Testis (tissue), 2 donors: ENCODE measurements at regions not wholly inside any gene's neighbourhood (a gene's known extent, or its start where the extent isn't known, plus 50 kb on each side); places are given as distances from the start of the nearest gene placed in this dataset.

Experiments used
- DNase-seq: peaks from one replicate; pipeline ENCODE4 v3.0.0-alpha.2; 2019
- H3K27ac ChIP-seq, 2 donors: fragments of 200-600 bp; sonication (generic); one replicate each; pipeline ENCODE4 v1.5.1; 2019
- H3K27me3 ChIP-seq: fragments of 200-600 bp; sonication (generic); one replicate; pipeline ENCODE4 v1.5.1; 2019
- H3K36me3 ChIP-seq: fragments of 200-600 bp; sonication (generic); one replicate; pipeline ENCODE4 v1.5.1; 2017; ENCODE audit warnings: low read depth; ENCODE audit errors: missing control alignments
- H3K4me1 ChIP-seq: fragments of 200-600 bp; sonication (generic); one replicate; pipeline ENCODE4 v1.5.1; 2019
- H3K4me3 ChIP-seq, 2 donors: fragments of 200-600 bp; sonication (generic); one replicate each; pipeline ENCODE4 v1.5.1; 2017 to 2019
- H3K9me3 ChIP-seq: fragments of 200-600 bp; sonication (generic); one replicate; pipeline ENCODE4 v1.5.1; 2017
- POLR2A ChIP-seq: fragments of 450-650 bp; IDR thresholded peaks from one replicate; pipeline ENCODE4 v1.6.1; 2017; ENCODE audit warnings: antibody characterized with exemption, mild to moderate bottlenecking, moderate library complexity
- WGBS, 2 donors: methylation state at CpG; one replicate each; pipeline ENCODE4 v1.1.5; 2018; 5-methylcytosine and 5-hydroxymethylcytosine counted together
- intact Hi-C: fragments of 100-400 bp; cut with DNase I; formaldehyde crosslinking; loops from one replicate; pipeline ENCODE4 v1.15.1; 2023; ENCODE audit warnings: low total_unique reads
- TF ChIP-seq, protein P1 (sequence below), 3 experiments: fragments of 450-650 bp in 2 of 3; fragments of 200-600 bp in 1 of 3; sonication (generic) in 1 of 3; IDR thresholded peaks; one replicate each; pipeline ENCODE4 v1.5.1; 2016 to 2019; ENCODE audit warnings: antibody characterized with exemption in 3 of 3, mild to moderate bottlenecking in 2 of 3, moderate library complexity in 1 of 3

DNA sequence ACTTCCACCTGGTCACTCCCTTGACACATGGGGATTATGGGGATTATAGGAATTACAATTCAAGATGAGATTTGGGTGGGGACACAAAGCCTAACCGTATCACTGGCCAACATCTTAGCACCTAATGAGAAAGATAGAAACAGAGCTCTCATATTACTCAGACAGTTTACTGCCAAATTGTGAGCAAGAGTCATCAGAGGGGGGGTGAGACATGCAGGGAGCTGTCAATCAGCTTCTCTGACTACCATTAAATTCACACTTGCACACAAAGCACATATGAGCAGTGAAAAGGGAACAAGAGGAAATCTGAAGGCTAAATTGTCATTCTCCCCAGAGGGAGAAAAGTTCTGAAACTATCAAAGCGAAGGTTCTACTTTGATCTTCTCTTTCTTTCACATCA lies 78.1 kb upstream of the GRIN2B start:
- H3K4me1 ChIP-seq, result no peaks in the 10 kb centered on the region
- WGBS, 2 donors, result 81 to 87% methylated on average over 2 of the region's 2 CpGs

GRCh38 chr12:14065616-14066015 lies 84.2 kb upstream of the GRIN2B start:
- intact Hi-C loops, result no loop called here
- Histone ChIP-seq H3K9me3 (no peaks in the 10 kb centered on the region), H3K27ac (no peak overlapping the region), H3K4me1 (no peaks in the 10 kb centered on the region), H3K27me3 (no peaks in the 10 kb centered on the region), H3K36me3 (no peaks in the 10 kb centered on the region), H3K4me3 (no peak overlapping the region)
- DNase-seq, result no peak
- TF ChIP-seq, protein P1, sequence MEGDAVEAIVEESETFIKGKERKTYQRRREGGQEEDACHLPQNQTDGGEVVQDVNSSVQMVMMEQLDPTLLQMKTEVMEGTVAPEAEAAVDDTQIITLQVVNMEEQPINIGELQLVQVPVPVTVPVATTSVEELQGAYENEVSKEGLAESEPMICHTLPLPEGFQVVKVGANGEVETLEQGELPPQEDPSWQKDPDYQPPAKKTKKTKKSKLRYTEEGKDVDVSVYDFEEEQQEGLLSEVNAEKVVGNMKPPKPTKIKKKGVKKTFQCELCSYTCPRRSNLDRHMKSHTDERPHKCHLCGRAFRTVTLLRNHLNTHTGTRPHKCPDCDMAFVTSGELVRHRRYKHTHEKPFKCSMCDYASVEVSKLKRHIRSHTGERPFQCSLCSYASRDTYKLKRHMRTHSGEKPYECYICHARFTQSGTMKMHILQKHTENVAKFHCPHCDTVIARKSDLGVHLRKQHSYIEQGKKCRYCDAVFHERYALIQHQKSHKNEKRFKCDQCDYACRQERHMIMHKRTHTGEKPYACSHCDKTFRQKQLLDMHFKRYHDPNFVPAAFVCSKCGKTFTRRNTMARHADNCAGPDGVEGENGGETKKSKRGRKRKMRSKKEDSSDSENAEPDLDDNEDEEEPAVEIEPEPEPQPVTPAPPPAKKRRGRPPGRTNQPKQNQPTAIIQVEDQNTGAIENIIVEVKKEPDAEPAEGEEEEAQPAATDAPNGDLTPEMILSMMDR (IDR thresholded peaks at IDR 0.05), result no peak
- TF ChIP-seq POLR2A, result no peak
- WGBS, 2 donors, result 35% methylated on average over 1 of the region's 1 CpG

More for the DNA sequence above, 78.1 kb upstream of the GRIN2B start:
- Histone ChIP-seq H3K27ac (no peak overlapping the region), H3K36me3 (no peaks in the 10 kb centered on the region), H3K27me3 (no peaks in the 10 kb centered on the region), H3K4me3 (no peak overlapping the region), H3K9me3 (no peaks in the 10 kb centered on the region)
- intact Hi-C loops, result no loop called here
- DNase-seq, result no peak
- no peak for TF ChIP-seq POLR2A
- TF ChIP-seq, protein P1 (IDR thresholded peaks at IDR 0.05), result no peak

DNA sequence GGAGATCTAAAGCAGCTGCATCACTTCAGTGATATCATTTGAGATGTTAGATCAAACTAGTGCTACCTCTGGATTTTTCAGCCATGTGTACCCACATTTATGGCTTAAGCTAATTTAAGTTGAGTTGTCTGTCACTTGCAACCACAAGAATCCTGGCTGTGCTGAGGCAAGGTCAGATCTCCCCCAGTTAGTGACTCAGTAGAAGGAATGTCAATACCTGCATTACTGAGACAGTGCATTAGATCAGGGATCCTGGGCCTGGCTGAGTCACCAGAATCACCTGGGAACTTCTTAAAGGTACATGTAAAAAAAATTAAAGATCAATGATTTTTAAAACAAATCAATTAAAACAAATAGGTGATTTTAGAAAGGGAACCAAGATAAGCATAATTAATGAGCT lies 84.6 kb upstream of the GRIN2B start:
- H3K4me1 ChIP-seq, result no peaks in the 10 kb centered on the region
- no peak for DNase-seq
- no peaks in the 10 kb centered on the region for H3K27me3 ChIP-seq
- no peak overlapping the region for H3K4me3 ChIP-seq
- no peaks in the 10 kb centered on the region for H3K9me3 ChIP-seq
- H3K36me3 ChIP-seq, result no peaks in the 10 kb centered on the region
- TF ChIP-seq, protein P1 (IDR thresholded peaks at IDR 0.05), result no peak
- no peak for TF ChIP-seq POLR2A
- no peak overlapping the region for H3K27ac ChIP-seq
- intact Hi-C loops, result no loop called here

DNA sequence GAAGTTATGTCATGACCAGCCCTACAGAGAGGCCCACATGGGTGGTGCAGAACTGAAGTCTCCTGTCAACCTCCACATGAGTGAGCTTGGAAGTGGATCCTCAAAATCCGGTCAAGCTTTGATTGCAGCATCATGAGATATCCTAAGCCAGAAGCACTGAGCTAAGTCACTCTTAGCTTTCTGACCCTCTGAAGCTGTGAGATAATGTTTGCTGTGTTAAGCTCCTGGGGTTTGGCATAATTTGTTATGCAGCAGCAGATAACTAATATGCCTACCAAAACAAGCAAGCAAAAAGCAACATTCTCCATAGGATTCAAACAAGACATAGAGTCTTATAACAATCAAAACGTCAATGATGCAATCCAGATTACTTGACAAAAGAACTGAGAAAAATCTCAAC lies 87.6 kb upstream of the GRIN2B start:
- no peaks in the 10 kb centered on the region for H3K36me3 ChIP-seq
- TF ChIP-seq, protein P1 (IDR thresholded peaks at IDR 0.05), result no peak
- TF ChIP-seq POLR2A, result no peak
- no peak overlapping the region for H3K27ac ChIP-seq
- H3K9me3 ChIP-seq, result no peaks in the 10 kb centered on the region
- H3K4me1 ChIP-seq, result no peaks in the 10 kb centered on the region
- intact Hi-C loops, result no loop called here
- H3K4me3 ChIP-seq, result no peak overlapping the region
- DNase-seq, result no peak
- WGBS, 2 donors, result 88 to 93% methylated on average over 1 to 2 of the region's 2 CpGs
- H3K27me3 ChIP-seq, result no peaks in the 10 kb centered on the region

DNA sequence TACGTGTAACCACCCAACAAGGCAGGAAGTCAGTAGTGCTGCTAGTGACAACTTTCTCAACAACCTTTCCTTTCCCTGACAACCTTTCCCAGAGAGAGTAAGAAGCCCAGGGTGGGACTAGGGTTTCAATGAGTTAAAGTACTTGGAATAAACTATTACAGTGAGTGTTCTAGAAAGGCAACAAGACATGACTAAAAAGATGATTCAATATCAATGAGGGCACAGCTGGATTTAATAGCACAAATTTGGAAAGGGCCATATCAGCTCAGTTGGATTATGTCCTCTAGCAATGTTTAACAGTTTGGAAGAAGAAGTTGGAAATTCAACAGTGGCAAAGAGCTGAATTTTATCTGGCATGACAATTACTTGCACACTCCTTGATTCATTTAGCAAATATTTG lies 90.4 kb upstream of the GRIN2B start:
- TF ChIP-seq, protein P1 (IDR thresholded peaks at IDR 0.05), result no peak
- TF ChIP-seq POLR2A, result no peak
- Histone ChIP-seq H3K27ac (no peak overlapping the region), H3K27me3 (no peaks in the 10 kb centered on the region), H3K4me3 (no peak overlapping the region), H3K9me3 (no peaks in the 10 kb centered on the region), H3K4me1 (no peaks in the 10 kb centered on the region), H3K36me3 (no peaks in the 10 kb centered on the region)
- intact Hi-C loops, result no loop called here
- no peak for DNase-seq
- WGBS, 2 donors, result 73 to 82% methylated on average over 1 of the region's 1 CpG
